ENCODE measurements at regions not wholly inside any gene's neighbourhood (a gene's known extent, or its start where the extent isn't known, plus 50 kb on each side); places are given as distances from the start of the nearest gene placed in this dataset.
A peak's percentile ranks its signal among the peaks of the same experiment; 100 is the strongest.

DNA sequence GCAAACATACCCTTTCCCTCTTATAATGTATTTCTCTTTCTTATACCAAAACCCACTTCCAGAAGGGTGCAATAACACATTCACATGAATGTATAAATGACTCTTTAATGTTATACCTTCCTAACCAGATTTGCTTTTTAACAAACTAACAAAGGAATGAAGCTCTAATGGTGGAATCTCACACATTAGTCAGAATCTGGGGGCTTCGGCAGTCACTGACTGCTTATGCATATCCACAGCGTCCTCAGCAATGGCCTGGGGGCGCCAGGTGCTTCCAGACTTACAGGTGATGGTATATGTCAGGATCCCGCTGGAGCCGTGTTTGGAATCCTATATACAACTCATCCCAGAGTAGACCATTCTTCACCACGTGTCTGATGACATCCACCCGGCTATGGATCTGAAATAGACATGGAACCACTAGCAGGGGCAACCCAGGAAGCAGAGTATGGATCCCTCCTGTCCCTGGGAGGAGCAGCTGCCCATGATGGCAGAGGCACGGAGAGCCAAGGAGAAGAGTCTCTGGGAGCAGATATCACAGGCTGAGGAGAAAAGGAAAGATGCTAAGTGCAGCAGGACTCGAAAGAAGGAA, 150.8 kb upstream of the RIPOR2 start:
- Histone ChIP-seq H3K4me2 (ENCODE audit: low read depth, low read length) (no peak overlapping the region), H2AK9ac (replicated peaks; ENCODE audit: low read depth, low read length, poor library complexity) (no peak overlapping the region), H3K36me3 (ENCODE audit: control insufficient read depth, insufficient read depth, low read length) (no peaks in the 10 kb centered on the region), H3K4ac (ENCODE audit: low read depth, low read length) (no peak overlapping the region), H3K4me3 (ENCODE audit: insufficient read depth, low read depth, low read length) (no peak overlapping the region), H2BK120ac (ENCODE audit: low read depth, low read length) (0 out of 2 replicates have a peak overlapping the region, but pooled peaks have one; percentile 9), H2AK5ac (ENCODE audit: low read depth, low read length) (no peak overlapping the region), H2BK20ac (ENCODE audit: low read depth, low read length) (no peak overlapping the region), H3K79me1 (ENCODE audit: low read depth in 1 of 2, low read length in 2 of 2) (no peaks in the 10 kb centered on the region), H3K27ac (ENCODE audit: insufficient read depth, low read length) (no peak overlapping the region), H2AFZ (replicated peaks; ENCODE audit: low read length, poor library complexity) (no peak overlapping the region), H3K23ac (ENCODE audit: low read depth, low read length) (no peak overlapping the region), H3K27me3 (ENCODE audit: control insufficient read depth, insufficient read depth, low read length) (no peaks in the 10 kb centered on the region), H3K9ac (ENCODE audit: low read depth, low read length) (no peak overlapping the region), H3K9me1 (ENCODE audit: insufficient read depth, low read length) (no peaks in the 10 kb centered on the region), H2BK5ac (ENCODE audit: low read depth, low read length, poor library complexity, severe bottlenecking) (no peak overlapping the region), H3K4me1 (ENCODE audit: control insufficient read depth, insufficient read depth, low read length) (peaks cover 7% of the 10 kb centered on the region; the same call in 1 of the 2 replicates), H3K14ac (replicated peaks; ENCODE audit: low read depth, low read length) (no peak overlapping the region), H3K9me3 (ENCODE audit: control insufficient read depth, insufficient read depth, low read length) (no peaks in the 10 kb centered on the region), H4K91ac (ENCODE audit: insufficient read depth, low read depth, low read length) (no peak overlapping the region), H3K56ac (ENCODE audit: extremely low read depth, insufficient read depth, low read length) (no peak overlapping the region), H3K18ac (ENCODE audit: low read depth, low read length) (no peak overlapping the region), H4K5ac (ENCODE audit: low read depth, low read length) (no peak overlapping the region), H2BK15ac (ENCODE audit: low read depth, low read length) (no peak overlapping the region), H4K20me1 (ENCODE audit: insufficient read depth, low read length) (no peaks in the 10 kb centered on the region), H4K8ac (ENCODE audit: low read depth in 2 of 2, low read length in 2 of 2) (no peak overlapping the region)
- 75% methylated on average over 2 of the region's 9 CpGs; no CpG with 5 or more reads in 1 of the 2 experiments for WGBS, 2 experiments (ENCODE audit: extremely low coverage in 2 of 2, insufficient read length in 1 of 2)
- TF ChIP-seq, protein P1, sequence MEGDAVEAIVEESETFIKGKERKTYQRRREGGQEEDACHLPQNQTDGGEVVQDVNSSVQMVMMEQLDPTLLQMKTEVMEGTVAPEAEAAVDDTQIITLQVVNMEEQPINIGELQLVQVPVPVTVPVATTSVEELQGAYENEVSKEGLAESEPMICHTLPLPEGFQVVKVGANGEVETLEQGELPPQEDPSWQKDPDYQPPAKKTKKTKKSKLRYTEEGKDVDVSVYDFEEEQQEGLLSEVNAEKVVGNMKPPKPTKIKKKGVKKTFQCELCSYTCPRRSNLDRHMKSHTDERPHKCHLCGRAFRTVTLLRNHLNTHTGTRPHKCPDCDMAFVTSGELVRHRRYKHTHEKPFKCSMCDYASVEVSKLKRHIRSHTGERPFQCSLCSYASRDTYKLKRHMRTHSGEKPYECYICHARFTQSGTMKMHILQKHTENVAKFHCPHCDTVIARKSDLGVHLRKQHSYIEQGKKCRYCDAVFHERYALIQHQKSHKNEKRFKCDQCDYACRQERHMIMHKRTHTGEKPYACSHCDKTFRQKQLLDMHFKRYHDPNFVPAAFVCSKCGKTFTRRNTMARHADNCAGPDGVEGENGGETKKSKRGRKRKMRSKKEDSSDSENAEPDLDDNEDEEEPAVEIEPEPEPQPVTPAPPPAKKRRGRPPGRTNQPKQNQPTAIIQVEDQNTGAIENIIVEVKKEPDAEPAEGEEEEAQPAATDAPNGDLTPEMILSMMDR (conservative IDR thresholded peaks at IDR 0.05; ENCODE audit: low read depth, low read length), result no peak
- no peak for TF ChIP-seq FOS (IDR thresholded peaks at IDR 0.05; ENCODE audit: low read depth, low read length)
- TF ChIP-seq MXI1 (IDR thresholded peaks at IDR 0.05; ENCODE audit: borderline replicate concordance, low read depth, low read length), result no peak
- TF ChIP-seq, protein P2, sequence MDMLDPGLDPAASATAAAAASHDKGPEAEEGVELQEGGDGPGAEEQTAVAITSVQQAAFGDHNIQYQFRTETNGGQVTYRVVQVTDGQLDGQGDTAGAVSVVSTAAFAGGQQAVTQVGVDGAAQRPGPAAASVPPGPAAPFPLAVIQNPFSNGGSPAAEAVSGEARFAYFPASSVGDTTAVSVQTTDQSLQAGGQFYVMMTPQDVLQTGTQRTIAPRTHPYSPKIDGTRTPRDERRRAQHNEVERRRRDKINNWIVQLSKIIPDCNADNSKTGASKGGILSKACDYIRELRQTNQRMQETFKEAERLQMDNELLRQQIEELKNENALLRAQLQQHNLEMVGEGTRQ (IDR thresholded peaks at IDR 0.05; ENCODE audit: low read depth, low read length), result no peak
- TF ChIP-seq POLR2A (IDR thresholded peaks at IDR 0.05; ENCODE audit: low read depth, low read length), result no peak
- TF ChIP-seq BHLHE40 (IDR thresholded peaks at IDR 0.05; ENCODE audit: low read depth, low read length), result no peak
- TF ChIP-seq RCOR1 (IDR thresholded peaks at IDR 0.05; ENCODE audit: insufficient replicate concordance, low read length), result no peak
- no peak for TF ChIP-seq NFE2L2 (IDR thresholded peaks at IDR 0.05; ENCODE audit: low read depth, low read length)
- TF ChIP-seq CEBPB (IDR thresholded peaks at IDR 0.05; ENCODE audit: low read depth, low read length), result no peak
- TF ChIP-seq, protein P3, sequence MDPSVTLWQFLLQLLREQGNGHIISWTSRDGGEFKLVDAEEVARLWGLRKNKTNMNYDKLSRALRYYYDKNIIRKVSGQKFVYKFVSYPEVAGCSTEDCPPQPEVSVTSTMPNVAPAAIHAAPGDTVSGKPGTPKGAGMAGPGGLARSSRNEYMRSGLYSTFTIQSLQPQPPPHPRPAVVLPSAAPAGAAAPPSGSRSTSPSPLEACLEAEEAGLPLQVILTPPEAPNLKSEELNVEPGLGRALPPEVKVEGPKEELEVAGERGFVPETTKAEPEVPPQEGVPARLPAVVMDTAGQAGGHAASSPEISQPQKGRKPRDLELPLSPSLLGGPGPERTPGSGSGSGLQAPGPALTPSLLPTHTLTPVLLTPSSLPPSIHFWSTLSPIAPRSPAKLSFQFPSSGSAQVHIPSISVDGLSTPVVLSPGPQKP (IDR thresholded peaks at IDR 0.05; ENCODE audit: borderline replicate concordance, low read depth, low read length), result no peak
- no peak for ATAC-seq (ENCODE audit: low read depth)
- POLR2A ChIA-PET (ENCODE audit: unreplicated experiment), result no interaction called here
- in situ Hi-C loops (cut with MboI; ENCODE audit: low sequenced_read_pairs) (no loop called here), dilution Hi-C loops (cut with HindIII; ENCODE audit: low sequenced_read_pairs, unreplicated experiment) (loop anchor here (25.0 kb wide), 1 partner anchor 249 kb away; no protein-coding TSS in a partner anchor), intact Hi-C loops (cut with micrococcal nuclease) (no loop called here)
- DNase-seq, result no peak
- CTCF ChIA-PET, result no interaction called here
- no TSS peak for BruUV-seq (replicated peaks)

Data from IMR-90 (cell line).